ENCODE measurements at regions not wholly inside any gene's neighbourhood (a gene's known extent, or its start where the extent isn't known, plus 50 kb on each side); places are given as distances from the start of the nearest gene placed in this dataset.

DNA sequence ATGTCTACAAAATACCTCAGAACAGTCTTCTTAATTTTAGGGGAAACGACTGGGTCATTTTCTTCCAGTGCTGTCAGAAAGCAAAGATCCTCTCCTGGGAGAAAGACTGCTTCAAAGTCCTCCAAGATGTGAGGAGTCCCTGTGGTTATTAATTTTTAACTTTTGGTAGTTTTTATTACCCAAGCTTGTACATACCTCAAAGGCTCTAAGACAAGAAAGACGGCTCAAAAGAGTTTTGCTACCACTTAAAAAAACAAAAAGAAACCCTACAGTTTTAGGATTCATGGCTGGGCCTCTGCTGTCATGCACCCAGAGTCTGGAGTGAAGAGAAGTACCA is 56.1 kb upstream of the APCDD1L start:
- Histone ChIP-seq H3K4me3 (IDR thresholded peaks at IDR 0.05; ENCODE audit: insufficient read depth, low read depth, low read length) (no peak overlapping the region), H3K79me2 (ENCODE audit: insufficient read depth, low read depth) (no peaks in the 10 kb centered on the region), H4K20me1 (ENCODE audit: insufficient read depth) (no peaks in the 10 kb centered on the region), H3K9ac (no peak overlapping the region), H2AFZ (ENCODE audit: low read depth) (no peak overlapping the region), H3K27me3 (ENCODE audit: insufficient read depth, low read depth) (peaks cover 93% of the 10 kb centered on the region), H3K4me1 (ENCODE audit: low read depth, poor library complexity, severe bottlenecking) (no peaks in the 10 kb centered on the region), H3K27ac (no peak overlapping the region), H3K4me2 (no peak overlapping the region), H3K36me3 (ENCODE audit: insufficient read depth) (no peaks in the 10 kb centered on the region)
- TF ChIP-seq, protein P1, sequence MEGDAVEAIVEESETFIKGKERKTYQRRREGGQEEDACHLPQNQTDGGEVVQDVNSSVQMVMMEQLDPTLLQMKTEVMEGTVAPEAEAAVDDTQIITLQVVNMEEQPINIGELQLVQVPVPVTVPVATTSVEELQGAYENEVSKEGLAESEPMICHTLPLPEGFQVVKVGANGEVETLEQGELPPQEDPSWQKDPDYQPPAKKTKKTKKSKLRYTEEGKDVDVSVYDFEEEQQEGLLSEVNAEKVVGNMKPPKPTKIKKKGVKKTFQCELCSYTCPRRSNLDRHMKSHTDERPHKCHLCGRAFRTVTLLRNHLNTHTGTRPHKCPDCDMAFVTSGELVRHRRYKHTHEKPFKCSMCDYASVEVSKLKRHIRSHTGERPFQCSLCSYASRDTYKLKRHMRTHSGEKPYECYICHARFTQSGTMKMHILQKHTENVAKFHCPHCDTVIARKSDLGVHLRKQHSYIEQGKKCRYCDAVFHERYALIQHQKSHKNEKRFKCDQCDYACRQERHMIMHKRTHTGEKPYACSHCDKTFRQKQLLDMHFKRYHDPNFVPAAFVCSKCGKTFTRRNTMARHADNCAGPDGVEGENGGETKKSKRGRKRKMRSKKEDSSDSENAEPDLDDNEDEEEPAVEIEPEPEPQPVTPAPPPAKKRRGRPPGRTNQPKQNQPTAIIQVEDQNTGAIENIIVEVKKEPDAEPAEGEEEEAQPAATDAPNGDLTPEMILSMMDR (conservative IDR thresholded peaks at IDR 0.05; ENCODE audit: low read depth, low read length): no peak

DNA sequence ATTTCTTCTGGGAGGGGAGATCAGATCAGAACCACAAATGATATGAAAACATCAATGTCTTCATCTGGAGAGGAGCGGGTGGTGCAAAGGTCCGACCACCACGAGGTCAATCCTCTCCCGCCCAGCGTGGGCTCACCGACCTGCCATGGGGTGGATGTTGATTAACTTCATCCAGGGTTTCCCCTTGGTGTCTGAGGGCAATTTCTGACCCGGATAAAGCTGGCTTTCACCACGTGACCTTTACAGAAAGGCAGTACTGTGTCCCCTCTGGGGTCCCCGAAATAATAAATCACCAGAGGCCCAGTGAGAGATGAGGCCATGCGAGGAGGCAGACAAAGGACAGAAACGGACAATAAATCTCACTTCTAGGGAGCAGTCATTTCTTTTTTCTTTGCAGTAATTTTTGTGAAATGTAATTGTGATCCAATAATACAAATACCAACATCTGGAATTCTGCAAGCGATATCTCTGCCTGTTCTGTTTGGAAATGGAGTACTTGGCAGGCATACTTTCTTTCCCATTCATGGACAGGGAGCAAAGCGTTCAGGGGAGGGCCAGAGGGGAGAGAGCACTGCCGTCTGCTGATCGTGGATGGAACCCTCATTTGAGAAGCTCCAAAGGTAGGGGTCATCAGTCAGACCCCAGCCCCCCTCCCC is 55.1 kb upstream of the APCDD1L start:
- H3K27me3 ChIP-seq (ENCODE audit: insufficient read depth, low read depth): peaks cover 87% of the 10 kb centered on the region
- H2AFZ ChIP-seq (ENCODE audit: low read depth): no peak overlapping the region
- H3K4me1 ChIP-seq (ENCODE audit: low read depth, poor library complexity, severe bottlenecking): no peaks in the 10 kb centered on the region
- no peaks in the 10 kb centered on the region for H3K79me2 ChIP-seq (ENCODE audit: insufficient read depth, low read depth)
- no peaks in the 10 kb centered on the region for H3K36me3 ChIP-seq (ENCODE audit: insufficient read depth)
- H3K4me2 ChIP-seq: no peak overlapping the region
- TF ChIP-seq, protein P1 (conservative IDR thresholded peaks at IDR 0.05; ENCODE audit: low read depth, low read length): no peak
- H3K4me3 ChIP-seq (IDR thresholded peaks at IDR 0.05; ENCODE audit: insufficient read depth, low read depth, low read length): no peak overlapping the region
- H4K20me1 ChIP-seq (ENCODE audit: insufficient read depth): no peaks in the 10 kb centered on the region
- H3K27ac ChIP-seq: no peak overlapping the region
- no peak overlapping the region for H3K9ac ChIP-seq

DNA sequence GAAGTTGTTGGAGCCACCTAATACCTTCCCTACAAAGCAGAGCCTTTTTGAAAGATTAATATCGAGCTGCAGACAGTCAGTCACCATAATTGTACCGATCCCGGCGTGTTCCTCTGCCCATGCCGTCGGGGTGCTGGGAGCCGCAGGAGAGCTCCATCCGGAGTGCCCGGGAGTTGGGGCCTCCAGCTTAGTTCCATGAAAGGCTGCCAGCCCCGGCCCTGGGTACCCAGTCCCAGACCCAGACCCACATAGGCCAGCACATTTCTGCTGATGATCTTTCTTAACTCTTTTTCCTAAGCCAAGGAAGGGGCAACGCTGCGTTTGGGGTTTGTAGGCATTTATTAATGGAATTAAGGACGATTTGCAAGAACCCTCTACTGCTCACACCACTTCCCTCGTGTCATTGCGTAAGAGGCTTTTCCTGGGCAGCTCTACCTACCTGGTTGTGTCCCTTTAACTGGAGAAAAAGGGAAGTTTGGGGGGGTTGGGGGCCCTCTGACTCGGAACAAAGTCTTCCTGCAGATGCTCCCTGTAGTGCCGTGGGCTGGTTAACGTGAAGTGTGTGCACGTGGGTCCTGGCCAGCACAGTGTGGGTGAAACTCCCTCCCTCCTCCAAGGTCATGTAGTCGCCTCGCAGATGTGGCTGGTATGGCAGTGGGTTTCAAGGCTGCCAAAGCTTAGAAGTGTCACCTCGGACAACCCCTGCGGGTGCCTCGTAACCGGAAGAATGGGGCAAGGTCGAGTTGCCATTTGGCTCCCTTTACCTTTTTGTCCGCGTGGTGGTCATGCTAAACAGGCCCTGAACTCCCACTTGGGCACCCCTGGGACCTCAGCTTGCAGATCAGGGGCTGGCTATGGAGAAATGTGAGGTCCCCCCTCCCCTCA is 54.3 kb upstream of the APCDD1L start:
- H3K36me3 ChIP-seq (ENCODE audit: insufficient read depth): no peaks in the 10 kb centered on the region
- H2AFZ ChIP-seq (ENCODE audit: low read depth): no peak overlapping the region
- no peak overlapping the region for H3K27ac ChIP-seq
- TF ChIP-seq, protein P1 (conservative IDR thresholded peaks at IDR 0.05; ENCODE audit: low read depth, low read length): no peak
- no peak overlapping the region for H3K9ac ChIP-seq
- H3K27me3 ChIP-seq (ENCODE audit: insufficient read depth, low read depth): peaks cover 81% of the 10 kb centered on the region
- H4K20me1 ChIP-seq (ENCODE audit: insufficient read depth): no peaks in the 10 kb centered on the region
- H3K4me1 ChIP-seq (ENCODE audit: low read depth, poor library complexity, severe bottlenecking): no peaks in the 10 kb centered on the region
- no peak overlapping the region for H3K4me3 ChIP-seq (IDR thresholded peaks at IDR 0.05; ENCODE audit: insufficient read depth, low read depth, low read length)
- H3K79me2 ChIP-seq (ENCODE audit: insufficient read depth, low read depth): no peaks in the 10 kb centered on the region
- no peak overlapping the region for H3K4me2 ChIP-seq

DNA sequence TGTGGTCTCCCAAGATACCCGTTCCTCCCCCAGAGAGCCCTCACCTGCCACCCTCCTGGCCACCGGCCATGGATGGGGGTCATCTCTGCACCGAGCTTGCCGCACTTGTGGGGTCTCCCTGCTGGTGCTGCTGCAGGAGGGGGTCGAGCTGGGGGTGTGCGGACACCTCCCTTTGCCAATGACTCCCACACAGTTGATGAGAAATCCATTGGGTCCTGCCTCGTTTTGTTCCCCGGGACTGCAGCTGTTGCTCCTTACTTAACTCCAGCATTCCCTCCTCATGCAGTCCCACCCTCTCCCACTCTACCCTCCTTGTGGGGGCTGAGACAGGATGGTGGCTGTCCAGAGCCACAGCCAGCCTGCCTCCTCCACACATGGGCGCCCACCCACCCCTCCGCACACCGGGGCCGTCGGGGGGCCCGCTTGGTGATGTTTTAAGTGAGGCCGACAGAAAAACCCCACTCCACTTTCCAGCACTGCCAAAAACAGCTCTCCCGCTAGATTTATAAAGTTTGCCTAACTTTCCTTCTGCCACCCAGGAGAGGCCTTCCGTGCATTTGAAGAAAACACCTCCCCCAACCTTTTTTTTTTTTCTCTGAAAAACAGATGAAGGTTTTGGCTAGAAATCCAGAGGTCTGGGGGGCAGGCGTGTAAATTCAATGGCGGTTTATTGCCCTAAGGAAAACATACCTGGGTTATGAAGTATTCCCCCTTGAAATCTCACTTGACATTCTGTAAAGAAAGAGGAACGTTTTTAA is 53.5 kb upstream of the APCDD1L start:
- H3K9ac ChIP-seq: no peak overlapping the region
- H2AFZ ChIP-seq (ENCODE audit: low read depth): no peak overlapping the region
- H3K79me2 ChIP-seq (ENCODE audit: insufficient read depth, low read depth): no peaks in the 10 kb centered on the region
- no peaks in the 10 kb centered on the region for H4K20me1 ChIP-seq (ENCODE audit: insufficient read depth)
- H3K4me2 ChIP-seq: no peak overlapping the region
- no peak overlapping the region for H3K4me3 ChIP-seq (IDR thresholded peaks at IDR 0.05; ENCODE audit: insufficient read depth, low read depth, low read length)
- H3K4me1 ChIP-seq (ENCODE audit: low read depth, poor library complexity, severe bottlenecking): no peaks in the 10 kb centered on the region
- no peaks in the 10 kb centered on the region for H3K36me3 ChIP-seq (ENCODE audit: insufficient read depth)
- no peak overlapping the region for H3K27ac ChIP-seq
- peaks cover 75% of the 10 kb centered on the region for H3K27me3 ChIP-seq (ENCODE audit: insufficient read depth, low read depth)
- TF ChIP-seq, protein P1 (conservative IDR thresholded peaks at IDR 0.05; ENCODE audit: low read depth, low read length): no peak

All from KMS-11 (cell line).